AG10803 (cell line): ENCODE measurements at regions not wholly inside any gene's neighbourhood (a gene's known extent, or its start where the extent isn't known, plus 50 kb on each side); places are given as distances from the start of the nearest gene placed in this dataset.
A peak's percentile ranks its signal among the peaks of the same experiment; 100 is the strongest.

Experiments
- DNase-seq: peaks from one replicate; pipeline ENCODE4 v3.0.0; 2010; ENCODE audit warnings: low read depth
- H3K4me3 ChIP-seq: 2 replicates; pipeline ENCODE4 v1.5.1; 2011; ENCODE audit warnings: mild to moderate bottlenecking, low read length, control low read depth
- CTCF ChIP-seq: conservative IDR thresholded peaks from 2 replicates; pipeline ENCODE4 v1.5.1; 2011; ENCODE audit warnings: mild to moderate bottlenecking, low read length, control low read depth, inconsistent platforms

GRCh38 chr5:149435015-149435376 is 55.9 kb upstream of the IL17B start:
- no peak for TF ChIP-seq CTCF
- no peak overlapping the region for H3K4me3 ChIP-seq

GRCh38 chr5:149434162-149435014 is 55.3 kb upstream of the IL17B start:
- DNase-seq, result peak; percentile 84

More at GRCh38 chr5:149435015-149435376, 55.9 kb upstream of the IL17B start:
- DNase-seq, result no peak

GRCh38 chr5:149433524-149434131 is 54.5 kb upstream of the IL17B start:
- TF ChIP-seq CTCF, result no peak; the same call in 1 of the 2 replicates
- DNase-seq, result peak; percentile 74
- no peak overlapping the region for H3K4me3 ChIP-seq

More at GRCh38 chr5:149434162-149435014, 55.3 kb upstream of the IL17B start:
- peak; percentile 92 for TF ChIP-seq CTCF
- H3K4me3 ChIP-seq, result no peak overlapping the region

- TF ChIP-seq CTCF, result no peak
- DNase-seq, result peak; percentile 46
- no peak overlapping the region for H3K4me3 ChIP-seq
Observed at GRCh38 chr5:149432911-149433401, 53.9 kb upstream of the IL17B start.

GRCh38 chr5:149432376-149432775 is 53.3 kb upstream of the IL17B start:
- DNase-seq, result no peak

GRCh38 chr5:149429839-149430721 is 51.0 kb upstream of the IL17B start:
- TF ChIP-seq CTCF, result peak; percentile 37
- DNase-seq, result peak; percentile 47
- H3K4me3 ChIP-seq, result no peak overlapping the region

More at GRCh38 chr5:149432376-149432775, 53.3 kb upstream of the IL17B start:
- TF ChIP-seq CTCF, result no peak
- no peak overlapping the region for H3K4me3 ChIP-seq
